ENCODE measurements at regions not wholly inside any gene's neighbourhood (a gene's known extent, or its start where the extent isn't known, plus 50 kb on each side); places are given as distances from the start of the nearest gene placed in this dataset.
"Not testable (repeated sequence)": the region's sequence is repeated elsewhere in the genome, so short reads cannot be mapped to it uniquely, and the experiment has no call there.

- Histone ChIP-seq H3K79me2 (ENCODE audit: insufficient read depth, low read length) (no peaks in the 10 kb centered on the region), H3K27me3 (ENCODE audit: insufficient read depth, low read length, poor library complexity, severe bottlenecking) (no peaks in the 10 kb centered on the region), H3K4me3 (ENCODE audit: low read length, poor library complexity, severe bottlenecking) (no peak overlapping the region), H3K9ac (ENCODE audit: low read depth, low read length, poor library complexity, severe bottlenecking) (no peak overlapping the region), H2AFZ (ENCODE audit: low read length) (no peak overlapping the region), H3K4me1 (ENCODE audit: insufficient read depth, low read length, poor library complexity, severe bottlenecking) (peaks cover 17% of the 10 kb centered on the region), H4K20me1 (ENCODE audit: insufficient read depth, low read length, poor library complexity, severe bottlenecking) (no peaks in the 10 kb centered on the region), H3F3A (ENCODE audit: low read depth) (no peaks in the 10 kb centered on the region), H3K9me2 (replicated peaks; ENCODE audit: low read depth, low read length) (no peaks in the 10 kb centered on the region), H3K4me2 (ENCODE audit: low read depth, low read length, poor library complexity, severe bottlenecking) (no peak overlapping the region), H3K36me3 (ENCODE audit: insufficient read depth, low read length) (no peaks in the 10 kb centered on the region), H3K9me3 (ENCODE audit: insufficient read depth, low read depth, low read length) (no peaks in the 10 kb centered on the region)
- TF ChIP-seq EZH2phosphoT487 (IDR thresholded peaks at IDR 0.05; ENCODE audit: borderline replicate concordance), result no peak
- TF ChIP-seq CTCF (conservative IDR thresholded peaks at IDR 0.05; ENCODE audit: low read length), result no peak
Observed at GRCh38 chr9:106106396-106106795, 412.1 kb downstream of the TMEM38B start.

GRCh38 chr9:106107716-106108115 lies 413.4 kb downstream of the TMEM38B start:
- Histone ChIP-seq H3K4me3 (ENCODE audit: low read length, poor library complexity, severe bottlenecking) (no peak overlapping the region), H3K4me2 (ENCODE audit: low read depth, low read length, poor library complexity, severe bottlenecking) (no peak overlapping the region), H3K9me2 (replicated peaks; ENCODE audit: low read depth, low read length) (no peaks in the 10 kb centered on the region), H3K4me1 (ENCODE audit: insufficient read depth, low read length, poor library complexity, severe bottlenecking) (peaks cover 27% of the 10 kb centered on the region), H3K9me3 (ENCODE audit: insufficient read depth, low read depth, low read length) (no peaks in the 10 kb centered on the region), H2AFZ (ENCODE audit: low read length) (no peak overlapping the region), H3K27me3 (ENCODE audit: insufficient read depth, low read length, poor library complexity, severe bottlenecking) (no peaks in the 10 kb centered on the region), H3F3A (ENCODE audit: low read depth) (no peaks in the 10 kb centered on the region), H3K79me2 (ENCODE audit: insufficient read depth, low read length) (no peaks in the 10 kb centered on the region), H3K36me3 (ENCODE audit: insufficient read depth, low read length) (no peaks in the 10 kb centered on the region), H4K20me1 (ENCODE audit: insufficient read depth, low read length, poor library complexity, severe bottlenecking) (no peaks in the 10 kb centered on the region), H3K9ac (ENCODE audit: low read depth, low read length, poor library complexity, severe bottlenecking) (no peak overlapping the region)
- TF ChIP-seq CTCF (conservative IDR thresholded peaks at IDR 0.05; ENCODE audit: low read length) (no peak), EZH2phosphoT487 (IDR thresholded peaks at IDR 0.05; ENCODE audit: borderline replicate concordance) (no peak)

DNA sequence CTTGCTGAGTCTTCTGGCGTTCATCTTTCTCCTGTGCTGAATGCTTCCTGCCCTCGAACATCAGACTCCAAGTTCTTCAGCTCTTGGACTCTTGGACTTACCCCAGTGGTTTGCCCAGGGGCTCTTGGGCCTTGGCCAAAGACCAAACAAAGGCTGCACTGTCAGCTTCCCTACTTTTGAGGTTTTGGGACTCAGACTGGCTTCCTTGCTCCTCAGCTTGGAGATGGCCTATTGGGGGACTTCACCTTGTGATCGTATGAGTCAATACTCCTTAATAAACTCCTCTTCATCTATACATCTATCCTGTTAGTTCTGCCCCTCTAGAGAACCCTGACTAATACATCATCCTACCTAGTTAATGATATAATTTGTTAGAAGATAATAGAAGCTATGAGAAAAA lies 415.4 kb downstream of the TMEM38B start:
- H3K9me3 ChIP-seq (ENCODE audit: insufficient read depth, low read depth, low read length); H2AFZ ChIP-seq (ENCODE audit: low read length); H4K20me1 ChIP-seq (ENCODE audit: insufficient read depth, low read length, poor library complexity, severe bottlenecking); H3K36me3 ChIP-seq (ENCODE audit: insufficient read depth, low read length); H3K9me2 ChIP-seq (replicated peaks; ENCODE audit: low read depth, low read length); H3K9ac ChIP-seq (ENCODE audit: low read depth, low read length, poor library complexity, severe bottlenecking); H3F3A ChIP-seq (ENCODE audit: low read depth); H3K27me3 ChIP-seq (ENCODE audit: insufficient read depth, low read length, poor library complexity, severe bottlenecking); H3K79me2 ChIP-seq (ENCODE audit: insufficient read depth, low read length); H3K4me2 ChIP-seq (ENCODE audit: low read depth, low read length, poor library complexity, severe bottlenecking); H3K4me3 ChIP-seq (ENCODE audit: low read length, poor library complexity, severe bottlenecking): not testable (repeated sequence)
- H3K4me1 ChIP-seq (ENCODE audit: insufficient read depth, low read length, poor library complexity, severe bottlenecking), result peaks cover 27% of the 10 kb centered on the region

GRCh38 chr9:106110483-106110882 lies 416.1 kb downstream of the TMEM38B start:
- Histone ChIP-seq H3K9me3 (ENCODE audit: insufficient read depth, low read depth, low read length) (no peaks in the 10 kb centered on the region), H3K79me2 (ENCODE audit: insufficient read depth, low read length) (no peaks in the 10 kb centered on the region), H3K27me3 (ENCODE audit: insufficient read depth, low read length, poor library complexity, severe bottlenecking) (no peaks in the 10 kb centered on the region), H2AFZ (ENCODE audit: low read length) (no peak overlapping the region), H4K20me1 (ENCODE audit: insufficient read depth, low read length, poor library complexity, severe bottlenecking) (no peaks in the 10 kb centered on the region), H3K9me2 (replicated peaks; ENCODE audit: low read depth, low read length) (no peaks in the 10 kb centered on the region), H3K4me3 (ENCODE audit: low read length, poor library complexity, severe bottlenecking) (no peak overlapping the region), H3K4me1 (ENCODE audit: insufficient read depth, low read length, poor library complexity, severe bottlenecking) (peaks cover 33% of the 10 kb centered on the region), H3K36me3 (ENCODE audit: insufficient read depth, low read length) (no peaks in the 10 kb centered on the region), H3K4me2 (ENCODE audit: low read depth, low read length, poor library complexity, severe bottlenecking) (no peak overlapping the region), H3F3A (ENCODE audit: low read depth) (no peaks in the 10 kb centered on the region), H3K9ac (ENCODE audit: low read depth, low read length, poor library complexity, severe bottlenecking) (peak overlapping the region; percentile 28)
- TF ChIP-seq EZH2phosphoT487 (IDR thresholded peaks at IDR 0.05; ENCODE audit: borderline replicate concordance) (no peak), CTCF (conservative IDR thresholded peaks at IDR 0.05; ENCODE audit: low read length) (no peak)

All from Loucy (cell line).